GM12873 (cell line): ENCODE measurements at regions not wholly inside any gene's neighbourhood (a gene's known extent, or its start where the extent isn't known, plus 50 kb on each side); places are given as distances from the start of the nearest gene placed in this dataset.

Experiments used
- CTCF ChIP-seq: IDR thresholded peaks from 2 replicates; pipeline ENCODE4 v1.5.1; 2012; ENCODE audit warnings: low read depth, mild to moderate bottlenecking, moderate library complexity, low read length, control low read depth; ENCODE audit not compliant: insufficient read depth; ENCODE audit errors: missing control alignments

DNA sequence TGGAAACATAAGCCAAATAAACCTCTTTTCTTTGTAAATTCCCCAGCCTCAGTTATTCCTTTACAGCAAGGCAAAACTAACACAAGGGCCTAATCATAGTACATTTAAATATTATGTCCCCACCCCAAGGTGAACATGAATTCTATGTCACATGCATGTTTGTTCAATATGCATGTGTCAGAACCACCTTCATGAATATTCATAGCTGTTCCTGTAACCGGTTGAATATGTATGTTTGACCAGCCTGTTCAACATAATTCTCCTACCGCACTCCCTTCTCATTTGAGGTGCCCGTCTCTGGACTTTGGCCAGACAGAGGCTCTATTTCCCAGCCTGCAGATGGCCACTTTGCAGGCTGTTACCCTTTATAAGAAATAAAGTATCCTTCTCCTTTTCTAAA is 769.4 kb upstream of the SLITRK1 start:
- TF ChIP-seq CTCF = no peak

DNA sequence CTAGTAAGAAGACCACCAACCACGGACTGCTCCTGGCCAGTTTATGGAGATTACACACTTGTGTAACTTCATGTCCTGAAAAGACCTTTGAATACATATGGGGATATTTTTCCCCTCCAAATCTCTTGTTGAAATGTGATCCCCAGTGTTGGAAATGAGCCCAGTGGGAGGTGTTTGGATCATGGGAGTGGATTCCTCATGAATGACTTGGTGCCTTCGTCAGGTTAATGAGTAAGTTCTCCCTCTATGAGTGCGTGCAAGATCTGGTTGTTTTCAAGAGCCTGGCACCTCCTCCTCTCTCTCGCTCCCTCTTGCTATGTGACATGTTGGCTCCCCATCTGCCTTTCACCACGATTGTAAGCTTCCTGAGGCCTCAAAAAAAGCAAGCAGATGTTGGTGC is 769.0 kb upstream of the SLITRK1 start:
- no peak for TF ChIP-seq CTCF

DNA sequence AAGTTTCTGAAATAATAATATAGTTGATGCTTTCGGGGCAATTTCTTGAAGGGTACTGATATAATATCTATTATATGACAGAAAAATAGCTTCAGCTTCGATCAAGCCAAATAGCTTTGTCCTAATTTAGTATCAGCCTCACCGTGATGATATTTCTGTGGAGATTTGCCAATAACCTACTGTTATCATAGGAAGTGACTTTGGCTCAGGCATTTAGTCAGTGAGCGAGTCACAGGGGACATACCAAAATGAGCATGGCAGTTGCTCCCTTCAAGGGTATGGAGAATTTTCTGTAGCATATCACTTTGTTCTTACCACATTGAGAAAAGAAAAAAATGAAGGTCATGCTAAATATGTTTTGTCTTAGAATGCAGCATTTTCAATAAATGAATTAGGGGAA is 767.6 kb upstream of the SLITRK1 start:
- no peak for TF ChIP-seq CTCF

DNA sequence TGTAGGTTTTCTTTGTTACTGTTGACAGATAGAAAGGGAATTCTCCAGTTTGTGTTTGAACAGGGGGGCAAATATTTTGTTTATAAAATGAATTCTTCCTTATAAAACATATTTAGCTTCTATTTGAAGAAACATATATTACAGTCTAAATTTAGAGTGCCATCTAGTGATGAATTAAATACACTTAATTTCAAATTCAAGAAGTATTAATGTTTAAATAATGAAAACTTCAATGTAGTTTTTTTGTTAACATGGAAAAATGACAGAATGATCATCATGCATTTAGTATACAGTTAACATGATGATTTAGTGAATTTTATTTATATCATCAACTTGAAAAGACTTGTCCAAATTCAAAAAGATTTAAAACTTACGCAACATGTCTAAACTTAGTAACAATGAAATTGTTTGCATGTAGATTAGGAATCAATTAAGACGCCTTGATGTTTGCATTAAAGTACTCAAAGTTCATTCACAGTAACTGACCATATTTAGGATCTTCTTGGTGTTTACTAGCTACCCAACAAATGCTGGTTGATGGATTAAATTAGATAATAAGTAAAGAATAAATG is 765.9 kb upstream of the SLITRK1 start:
- no peak for TF ChIP-seq CTCF

DNA sequence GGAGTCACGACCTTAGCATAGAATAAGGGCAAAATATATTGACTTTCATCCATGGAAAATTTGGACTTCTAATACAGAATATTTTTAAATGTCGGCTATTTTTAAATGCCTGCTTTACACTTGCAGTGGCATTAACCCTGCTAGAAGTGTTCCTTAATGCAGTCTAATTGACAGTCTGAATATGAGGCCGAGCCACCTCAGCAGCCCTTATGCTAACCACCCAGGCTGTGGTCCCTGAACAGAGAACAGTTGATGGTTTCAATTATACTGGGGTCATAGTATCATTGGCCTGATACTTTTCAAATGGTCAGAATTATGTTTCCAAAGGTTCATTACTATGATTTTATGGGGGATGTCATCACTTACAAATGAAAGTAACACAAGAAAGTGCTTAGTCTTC is 764.7 kb upstream of the SLITRK1 start:
- TF ChIP-seq CTCF = no peak

DNA sequence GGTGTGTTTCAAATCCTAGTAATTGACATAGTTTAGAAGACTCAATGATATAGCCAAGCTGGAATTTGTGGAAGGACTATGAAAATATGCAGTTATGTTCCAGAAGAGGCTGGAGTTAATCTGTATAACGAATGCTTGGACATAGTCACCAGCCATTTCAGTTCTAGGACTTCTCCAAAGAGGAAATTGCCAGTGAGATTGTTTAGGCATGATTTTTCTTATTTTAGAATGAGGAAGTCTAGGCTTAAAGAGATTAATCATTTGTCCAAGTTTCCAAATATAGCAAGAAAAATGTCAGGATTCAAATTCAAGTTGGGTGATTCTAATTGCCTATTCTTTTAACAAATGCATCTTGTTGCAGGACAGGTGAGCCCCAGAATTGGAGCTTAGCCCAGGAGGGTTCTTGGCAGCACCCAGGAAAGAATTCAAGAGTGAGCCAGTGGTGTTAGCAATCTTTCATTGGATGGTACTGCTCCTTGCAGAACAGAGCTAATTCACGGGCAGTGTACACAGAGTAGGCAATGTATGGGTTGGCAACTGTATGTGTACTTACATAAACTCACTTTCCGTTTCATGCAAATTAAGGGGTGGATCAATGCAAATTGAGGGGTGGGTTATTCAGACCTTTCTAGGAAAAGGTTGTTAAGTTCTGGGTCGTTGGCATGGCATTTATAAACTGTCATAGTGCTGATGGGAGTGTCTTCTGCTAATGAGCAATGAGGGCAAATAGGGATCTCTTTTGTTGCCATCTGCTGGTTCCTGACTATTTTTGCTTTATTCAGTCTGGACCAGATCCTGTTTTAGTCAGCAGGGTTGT is 763.1 kb upstream of the SLITRK1 start:
- no peak for TF ChIP-seq CTCF

GRCh38 chr13:84641491-84641890 is 759.2 kb upstream of the SLITRK1 start:
- TF ChIP-seq CTCF = no peak
